OCI-LY3 (cell line): ENCODE measurements at regions not wholly inside any gene's neighbourhood (a gene's known extent, or its start where the extent isn't known, plus 50 kb on each side); places are given as distances from the start of the nearest gene placed in this dataset.

ENCODE experiments used
- H2AFZ ChIP-seq: fragments of 200-600, 300-600 bp; shearing (Covaris generic); 2 replicates; pipeline ENCODE4 v1.6.0; 2014; ENCODE audit warnings: antibody characterized with exemption, low read depth, low read length
- H3K27ac ChIP-seq: fragments of 200-600, 300-600 bp; sonication (generic); 2 replicates; pipeline ENCODE4 v1.5.1; 2014; ENCODE audit warnings: mild to moderate bottlenecking, low read length, moderate library complexity, mixed read lengths
- H3K27me3 ChIP-seq: fragments of 200-600, 300-600 bp; sonication (generic); 2 replicates; pipeline ENCODE4 v1.6.1; 2014; ENCODE audit warnings: low read depth, low read length, mixed read lengths
- H3K36me3 ChIP-seq: fragments of 200-600, 300-600 bp; sonication (generic); replicated peaks from 2 replicates; pipeline ENCODE3; 2014; ENCODE audit warnings: low read depth, low read length, mixed read lengths
- H3K4me1 ChIP-seq: fragments of 300-600, 200-600 bp; sonication (generic); 2 replicates; pipeline ENCODE4 v1.6.1; 2014; ENCODE audit warnings: low read length, mixed read lengths
- H3K4me2 ChIP-seq: fragments of 200-600, 300-600 bp; sonication (generic); 2 replicates; pipeline ENCODE4 v1.6.1; 2014; ENCODE audit warnings: low read length, mixed read lengths
- H3K4me3 ChIP-seq: fragments of 300-600, 200-600 bp; sonication (generic); 2 replicates; pipeline ENCODE4 v1.5.1; 2014; ENCODE audit warnings: antibody characterized with exemption, mild to moderate bottlenecking, low read length, moderate library complexity
- H3K79me2 ChIP-seq: fragments of 300-600, 200-600 bp; shearing (Covaris generic); 2 replicates; pipeline ENCODE4 v1.6.1; 2014; ENCODE audit warnings: mild to moderate bottlenecking, low read length, mixed read lengths
- H3K9ac ChIP-seq: fragments of 300-600, 200-600 bp; shearing (Covaris generic); 2 replicates; pipeline ENCODE4 v1.6.0; 2014; ENCODE audit warnings: mild to moderate bottlenecking, low read length, moderate library complexity
- H3K9me3 ChIP-seq: fragments of 200-600, 300-600 bp; shearing (Covaris generic); 2 replicates; pipeline ENCODE4 v1.6.1; 2014; ENCODE audit warnings: low read length, mixed read lengths; ENCODE audit not compliant: insufficient read depth
- H4K20me1 ChIP-seq: fragments of 200-600, 300-600 bp; sonication (generic); 2 replicates; pipeline ENCODE4 v1.6.1; 2016; ENCODE audit warnings: low read length, mixed read lengths; ENCODE audit not compliant: insufficient read depth
- EZH2phosphoT487 ChIP-seq: fragments of 200-600 bp; shearing (Covaris generic); IDR thresholded peaks from 2 replicates; pipeline ENCODE4 v1.6.1; 2018; ENCODE audit warnings: antibody characterized with exemption, mixed run types, low read depth
- TF ChIP-seq, protein P1 (sequence below): fragments of 200-600, 300-600 bp; sonication (generic); IDR thresholded peaks from 2 replicates; pipeline ENCODE4 v1.5.1; 2014; ENCODE audit warnings: antibody characterized with exemption, low read length, low read depth

DNA sequence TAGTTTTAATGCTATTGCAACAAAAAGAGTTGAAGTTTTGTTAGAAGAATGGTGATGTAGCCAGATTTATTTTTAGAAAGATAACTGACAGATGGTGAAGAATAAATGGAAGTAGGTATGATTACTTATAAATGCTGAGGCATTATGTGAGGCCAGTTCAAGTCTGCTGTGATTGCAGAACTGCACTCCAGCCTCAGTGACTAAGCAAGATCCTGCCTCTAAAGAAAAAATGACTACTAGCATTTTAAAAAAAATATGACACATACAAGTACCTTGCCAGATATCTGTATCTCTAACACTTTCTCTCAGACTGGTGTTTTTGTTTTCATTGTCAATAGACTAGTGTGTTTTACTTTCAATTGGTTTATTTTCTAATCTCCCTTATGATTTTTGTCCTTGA lies 1242.4 kb upstream of the ADGRL4 start:
- TF ChIP-seq, protein P1, sequence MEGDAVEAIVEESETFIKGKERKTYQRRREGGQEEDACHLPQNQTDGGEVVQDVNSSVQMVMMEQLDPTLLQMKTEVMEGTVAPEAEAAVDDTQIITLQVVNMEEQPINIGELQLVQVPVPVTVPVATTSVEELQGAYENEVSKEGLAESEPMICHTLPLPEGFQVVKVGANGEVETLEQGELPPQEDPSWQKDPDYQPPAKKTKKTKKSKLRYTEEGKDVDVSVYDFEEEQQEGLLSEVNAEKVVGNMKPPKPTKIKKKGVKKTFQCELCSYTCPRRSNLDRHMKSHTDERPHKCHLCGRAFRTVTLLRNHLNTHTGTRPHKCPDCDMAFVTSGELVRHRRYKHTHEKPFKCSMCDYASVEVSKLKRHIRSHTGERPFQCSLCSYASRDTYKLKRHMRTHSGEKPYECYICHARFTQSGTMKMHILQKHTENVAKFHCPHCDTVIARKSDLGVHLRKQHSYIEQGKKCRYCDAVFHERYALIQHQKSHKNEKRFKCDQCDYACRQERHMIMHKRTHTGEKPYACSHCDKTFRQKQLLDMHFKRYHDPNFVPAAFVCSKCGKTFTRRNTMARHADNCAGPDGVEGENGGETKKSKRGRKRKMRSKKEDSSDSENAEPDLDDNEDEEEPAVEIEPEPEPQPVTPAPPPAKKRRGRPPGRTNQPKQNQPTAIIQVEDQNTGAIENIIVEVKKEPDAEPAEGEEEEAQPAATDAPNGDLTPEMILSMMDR: no peak
- no peak for TF ChIP-seq EZH2phosphoT487

DNA sequence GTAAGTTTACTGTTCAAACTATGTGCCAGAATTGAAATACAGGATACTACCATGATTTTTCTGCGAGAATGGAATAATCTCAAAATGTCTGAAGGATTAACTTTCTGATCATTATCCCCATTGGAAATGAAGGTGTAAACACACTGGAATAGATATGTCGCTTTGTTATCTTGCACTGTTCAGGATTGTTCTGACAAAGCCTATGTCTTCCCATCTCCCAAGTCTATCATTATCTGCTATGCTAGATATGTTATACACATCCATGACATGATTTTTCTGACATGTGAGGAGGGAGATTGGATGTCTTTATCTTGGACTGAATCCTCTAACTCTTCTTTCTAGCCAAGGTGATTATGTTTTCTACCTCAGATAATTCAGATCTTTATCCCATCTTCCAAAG lies 1239.3 kb upstream of the ADGRL4 start:
- no peak overlapping the region for H3K9ac ChIP-seq
- H3K4me1 ChIP-seq: no peaks in the 10 kb centered on the region
- H3K27ac ChIP-seq: no peak overlapping the region
- H3K4me2 ChIP-seq: no peak overlapping the region
- no peaks in the 10 kb centered on the region for H3K36me3 ChIP-seq
- H3K79me2 ChIP-seq: no peaks in the 10 kb centered on the region
- no peaks in the 10 kb centered on the region for H4K20me1 ChIP-seq
- no peaks in the 10 kb centered on the region for H3K9me3 ChIP-seq
- H3K4me3 ChIP-seq: no peak overlapping the region
- no peaks in the 10 kb centered on the region for H3K27me3 ChIP-seq
- TF ChIP-seq EZH2phosphoT487: no peak
- TF ChIP-seq, protein P1: no peak
- H2AFZ ChIP-seq: no peak overlapping the region

More for the DNA sequence above, 1242.4 kb upstream of the ADGRL4 start:
- Histone ChIP-seq H3K79me2 (no peaks in the 10 kb centered on the region), H2AFZ (no peak overlapping the region), H4K20me1 (no peaks in the 10 kb centered on the region), H3K4me2 (no peak overlapping the region), H3K4me1 (no peaks in the 10 kb centered on the region), H3K27me3 (no peaks in the 10 kb centered on the region), H3K9ac (no peak overlapping the region), H3K4me3 (no peak overlapping the region), H3K36me3 (no peaks in the 10 kb centered on the region), H3K9me3 (no peaks in the 10 kb centered on the region), H3K27ac (no peak overlapping the region)

- H3K9ac ChIP-seq: no peak overlapping the region
- H3K27ac ChIP-seq: no peak overlapping the region
These were observed 1237.8 kb upstream of the ADGRL4 start for GRCh38 chr1:80244372-80244771.

DNA sequence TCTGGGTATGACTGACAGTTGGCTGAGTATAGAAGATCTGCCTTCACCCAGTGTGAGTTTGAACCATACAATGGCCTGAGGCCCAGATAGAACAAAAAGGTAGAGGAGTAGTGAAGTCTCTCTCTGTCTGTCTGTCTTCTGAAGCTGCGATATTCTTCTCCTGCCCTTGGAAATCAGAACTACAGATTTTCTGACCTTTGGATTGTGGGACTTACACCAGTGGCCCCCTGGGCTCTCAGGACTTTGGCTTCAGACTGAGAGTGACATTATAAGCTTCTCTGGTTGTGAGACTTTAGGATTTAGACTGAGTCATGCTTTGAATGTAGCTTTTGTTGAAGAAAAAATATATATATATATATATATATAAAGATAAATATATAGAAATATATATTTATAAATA lies 1235.0 kb upstream of the ADGRL4 start:
- no peaks in the 10 kb centered on the region for H3K27me3 ChIP-seq
- H3K4me3 ChIP-seq: no peak overlapping the region
- no peaks in the 10 kb centered on the region for H4K20me1 ChIP-seq
- no peaks in the 10 kb centered on the region for H3K4me1 ChIP-seq
- H3K36me3 ChIP-seq: no peaks in the 10 kb centered on the region
- H2AFZ ChIP-seq: no peak overlapping the region
- H3K4me2 ChIP-seq: no peak overlapping the region
- H3K9ac ChIP-seq: no peak overlapping the region
- H3K9me3 ChIP-seq: no peaks in the 10 kb centered on the region
- H3K79me2 ChIP-seq: no peaks in the 10 kb centered on the region
- no peak overlapping the region for H3K27ac ChIP-seq
- no peak for TF ChIP-seq EZH2phosphoT487
- TF ChIP-seq, protein P1: no peak

More at GRCh38 chr1:80244372-80244771, 1237.8 kb upstream of the ADGRL4 start:
- H3K4me2 ChIP-seq: no peak overlapping the region
- no peak overlapping the region for H2AFZ ChIP-seq
- no peaks in the 10 kb centered on the region for H3K79me2 ChIP-seq
- TF ChIP-seq, protein P1: no peak
- TF ChIP-seq EZH2phosphoT487: no peak
- H4K20me1 ChIP-seq: no peaks in the 10 kb centered on the region
- H3K4me3 ChIP-seq: no peak overlapping the region
- no peaks in the 10 kb centered on the region for H3K36me3 ChIP-seq
- H3K9me3 ChIP-seq: no peaks in the 10 kb centered on the region
- H3K27me3 ChIP-seq: no peaks in the 10 kb centered on the region
- H3K4me1 ChIP-seq: no peaks in the 10 kb centered on the region
